Ishikawa (cell line): ENCODE measurements at regions not wholly inside any gene's neighbourhood (a gene's known extent, or its start where the extent isn't known, plus 50 kb on each side); places are given as distances from the start of the nearest gene placed in this dataset.
A peak's percentile ranks its signal among the peaks of the same experiment; 100 is the strongest.

ENCODE experiments used
- CEBPB ChIP-seq: IDR thresholded peaks from 2 replicates; pipeline ENCODE4 v1.6.1; 2012
- CREB1 ChIP-seq: IDR thresholded peaks from 2 replicates; pipeline ENCODE4 v1.6.1; 2012; ENCODE audit warnings: low read depth
- EGR1 ChIP-seq: IDR thresholded peaks from 2 replicates; pipeline ENCODE4 v1.6.1; 2012
- EP300 ChIP-seq: IDR thresholded peaks from 2 replicates; pipeline ENCODE4 v1.6.1; 2012; ENCODE audit warnings: borderline replicate concordance
- FOXM1 ChIP-seq: IDR thresholded peaks from 2 replicates; pipeline ENCODE4 v1.6.1; 2012; ENCODE audit warnings: low read depth, borderline replicate concordance
- NFIC ChIP-seq: IDR thresholded peaks from 2 replicates; pipeline ENCODE4 v1.6.1; 2012
- RAD21 ChIP-seq: IDR thresholded peaks from 2 replicates; pipeline ENCODE4 v1.6.1; 2012; ENCODE audit warnings: low read depth
- TAF1 ChIP-seq: IDR thresholded peaks from 2 replicates; pipeline ENCODE4 v1.6.1; 2012; ENCODE audit warnings: low read depth, mild to moderate bottlenecking
- TCF12 ChIP-seq: IDR thresholded peaks from 2 replicates; pipeline ENCODE4 v1.6.1; 2012; ENCODE audit warnings: low read depth
- TEAD4 ChIP-seq: IDR thresholded peaks from 2 replicates; pipeline ENCODE4 v1.6.1; 2012
- YY1 ChIP-seq: IDR thresholded peaks from 2 replicates; pipeline ENCODE4 v1.6.1; 2012; ENCODE audit warnings: low read depth
- ZBTB7A ChIP-seq: IDR thresholded peaks from 2 replicates; pipeline ENCODE4 v1.6.1; 2012; ENCODE audit warnings: low read depth
- TF ChIP-seq, protein P1 (sequence below): IDR thresholded peaks from 2 replicates; pipeline ENCODE4 v1.6.1; 2012
- TF ChIP-seq, protein P2 (sequence below): IDR thresholded peaks from 2 replicates; pipeline ENCODE4 v1.6.1; 2012; ENCODE audit warnings: low read depth, mild to moderate bottlenecking
- TF ChIP-seq, protein P3 (sequence below): IDR thresholded peaks from 2 replicates; pipeline ENCODE4 v1.6.1; 2012

DNA sequence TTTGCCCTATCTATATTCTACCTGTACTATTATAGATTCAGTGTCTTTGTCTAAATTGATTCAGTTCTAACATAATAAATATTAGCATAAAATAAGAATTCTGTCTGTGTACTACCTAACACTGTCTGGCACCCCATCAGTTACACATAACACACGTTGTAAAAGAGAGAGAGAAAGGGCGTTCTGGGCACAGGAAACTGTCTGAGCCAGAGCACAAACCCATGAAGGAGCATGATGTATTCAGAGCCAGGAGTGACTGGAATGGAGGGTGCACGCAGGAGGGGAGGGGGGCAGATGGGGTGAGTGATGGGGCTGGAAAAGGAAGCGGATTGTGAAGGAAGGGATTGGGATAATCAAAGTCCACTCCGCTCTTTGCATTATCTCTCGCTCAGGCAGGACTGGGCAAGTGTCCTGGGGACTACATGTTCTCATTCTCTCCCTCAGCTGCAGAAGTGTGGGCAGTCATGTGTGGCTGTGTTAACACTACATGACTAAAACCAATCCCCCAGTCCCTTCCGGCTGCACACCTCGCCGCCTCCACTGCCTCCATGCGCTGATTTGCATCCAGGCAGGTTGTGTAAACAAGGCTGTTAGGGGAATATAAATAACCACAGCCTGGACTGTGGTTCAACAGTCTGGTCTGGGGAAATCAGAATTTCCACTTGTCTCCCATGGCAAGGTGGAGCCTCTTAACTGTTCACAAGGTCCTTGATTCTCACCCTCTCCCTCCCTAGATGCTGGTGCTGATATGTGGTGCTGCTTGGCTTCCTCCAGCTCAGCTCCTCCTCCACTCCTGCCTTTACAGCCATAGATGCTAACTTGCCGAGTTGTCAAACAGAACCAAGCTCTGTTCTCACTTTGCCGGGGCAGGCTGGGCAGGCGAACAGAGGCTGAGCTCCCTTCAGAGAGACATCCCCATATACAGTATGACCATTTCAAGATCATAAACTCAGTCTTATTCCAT is 367.5 kb upstream of the BRINP1 start:
- TF ChIP-seq TEAD4 (no peak), RAD21 (no peak), YY1 (no peak), EP300 (no peak), ZBTB7A (no peak), TAF1 (no peak)

DNA sequence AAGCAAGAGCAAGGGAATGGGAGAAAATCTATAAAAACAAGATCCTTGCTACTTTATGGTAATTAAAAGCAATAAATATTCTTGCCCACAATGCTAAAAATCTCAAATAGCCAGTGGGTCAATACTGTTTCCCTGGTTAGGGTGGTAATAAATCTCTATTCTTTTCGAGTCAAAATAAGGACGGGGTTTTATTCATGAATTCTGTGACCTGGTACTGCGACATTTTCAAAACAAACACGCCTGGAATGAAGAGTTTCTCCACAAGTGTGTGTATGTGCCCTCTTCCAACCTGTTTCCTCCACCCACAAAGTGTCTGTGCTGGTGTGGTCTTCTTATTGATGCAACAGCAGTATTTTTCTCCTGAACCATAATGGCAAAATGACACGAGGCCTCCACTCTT is 358.8 kb upstream of the BRINP1 start:
- TF ChIP-seq RAD21, result no peak

DNA sequence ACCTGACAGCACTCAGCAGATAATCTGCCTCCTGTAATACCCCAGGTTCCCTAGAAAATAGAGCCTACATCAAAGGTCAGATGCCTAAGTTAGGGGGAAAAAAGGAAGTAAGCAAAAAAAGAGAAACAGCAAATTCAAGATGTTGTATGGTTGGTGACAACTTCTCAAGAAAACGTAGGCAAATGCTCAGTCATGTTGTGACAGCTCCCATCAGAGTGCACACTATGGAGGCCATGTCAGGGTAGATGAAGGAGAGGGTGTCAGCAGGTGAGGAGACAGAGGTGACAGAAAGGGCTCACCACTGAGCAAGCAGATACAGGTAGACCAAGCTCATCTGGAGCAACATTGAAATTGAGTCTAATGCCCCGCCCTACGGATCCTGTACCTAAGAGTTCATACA is 356.8 kb upstream of the BRINP1 start:
- TF ChIP-seq, protein P1, sequence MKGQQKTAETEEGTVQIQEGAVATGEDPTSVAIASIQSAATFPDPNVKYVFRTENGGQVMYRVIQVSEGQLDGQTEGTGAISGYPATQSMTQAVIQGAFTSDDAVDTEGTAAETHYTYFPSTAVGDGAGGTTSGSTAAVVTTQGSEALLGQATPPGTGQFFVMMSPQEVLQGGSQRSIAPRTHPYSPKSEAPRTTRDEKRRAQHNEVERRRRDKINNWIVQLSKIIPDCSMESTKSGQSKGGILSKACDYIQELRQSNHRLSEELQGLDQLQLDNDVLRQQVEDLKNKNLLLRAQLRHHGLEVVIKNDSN, result no peak
- TF ChIP-seq NFIC (no peak), TCF12 (no peak)

DNA sequence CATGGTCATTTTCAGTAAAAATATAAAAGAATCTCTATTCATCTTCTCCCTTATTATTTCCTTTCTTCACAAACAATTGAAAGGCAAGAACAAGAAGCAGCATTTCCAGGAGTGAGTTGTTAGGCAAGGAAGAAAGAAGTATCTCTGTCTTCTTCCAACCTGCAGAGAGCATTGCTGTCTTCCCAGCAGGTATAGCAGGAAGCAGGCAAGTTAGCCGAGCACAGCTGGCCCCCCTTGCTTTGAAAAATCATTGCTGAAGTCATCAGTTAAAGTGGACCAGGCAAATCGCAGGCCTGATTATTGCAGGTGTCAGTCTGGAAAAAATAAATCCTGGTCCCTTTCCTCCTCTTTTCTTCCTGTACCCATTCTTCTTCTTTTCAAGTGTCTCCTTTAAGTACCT is 353.1 kb upstream of the BRINP1 start:
- no peak for TF ChIP-seq TAF1
- TF ChIP-seq YY1, result no peak
- no peak for TF ChIP-seq FOXM1
- no peak for TF ChIP-seq TCF12
- TF ChIP-seq, protein P2, sequence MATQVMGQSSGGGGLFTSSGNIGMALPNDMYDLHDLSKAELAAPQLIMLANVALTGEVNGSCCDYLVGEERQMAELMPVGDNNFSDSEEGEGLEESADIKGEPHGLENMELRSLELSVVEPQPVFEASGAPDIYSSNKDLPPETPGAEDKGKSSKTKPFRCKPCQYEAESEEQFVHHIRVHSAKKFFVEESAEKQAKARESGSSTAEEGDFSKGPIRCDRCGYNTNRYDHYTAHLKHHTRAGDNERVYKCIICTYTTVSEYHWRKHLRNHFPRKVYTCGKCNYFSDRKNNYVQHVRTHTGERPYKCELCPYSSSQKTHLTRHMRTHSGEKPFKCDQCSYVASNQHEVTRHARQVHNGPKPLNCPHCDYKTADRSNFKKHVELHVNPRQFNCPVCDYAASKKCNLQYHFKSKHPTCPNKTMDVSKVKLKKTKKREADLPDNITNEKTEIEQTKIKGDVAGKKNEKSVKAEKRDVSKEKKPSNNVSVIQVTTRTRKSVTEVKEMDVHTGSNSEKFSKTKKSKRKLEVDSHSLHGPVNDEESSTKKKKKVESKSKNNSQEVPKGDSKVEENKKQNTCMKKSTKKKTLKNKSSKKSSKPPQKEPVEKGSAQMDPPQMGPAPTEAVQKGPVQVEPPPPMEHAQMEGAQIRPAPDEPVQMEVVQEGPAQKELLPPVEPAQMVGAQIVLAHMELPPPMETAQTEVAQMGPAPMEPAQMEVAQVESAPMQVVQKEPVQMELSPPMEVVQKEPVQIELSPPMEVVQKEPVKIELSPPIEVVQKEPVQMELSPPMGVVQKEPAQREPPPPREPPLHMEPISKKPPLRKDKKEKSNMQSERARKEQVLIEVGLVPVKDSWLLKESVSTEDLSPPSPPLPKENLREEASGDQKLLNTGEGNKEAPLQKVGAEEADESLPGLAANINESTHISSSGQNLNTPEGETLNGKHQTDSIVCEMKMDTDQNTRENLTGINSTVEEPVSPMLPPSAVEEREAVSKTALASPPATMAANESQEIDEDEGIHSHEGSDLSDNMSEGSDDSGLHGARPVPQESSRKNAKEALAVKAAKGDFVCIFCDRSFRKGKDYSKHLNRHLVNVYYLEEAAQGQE, result no peak
- TF ChIP-seq EGR1, result no peak
- no peak for TF ChIP-seq CREB1
- no peak for TF ChIP-seq RAD21
- no peak for TF ChIP-seq EP300
- TF ChIP-seq NFIC, result no peak
- TF ChIP-seq TEAD4, result no peak
- TF ChIP-seq, protein P1, result no peak
- TF ChIP-seq ZBTB7A, result no peak
- TF ChIP-seq CEBPB, result no peak
- TF ChIP-seq, protein P3, sequence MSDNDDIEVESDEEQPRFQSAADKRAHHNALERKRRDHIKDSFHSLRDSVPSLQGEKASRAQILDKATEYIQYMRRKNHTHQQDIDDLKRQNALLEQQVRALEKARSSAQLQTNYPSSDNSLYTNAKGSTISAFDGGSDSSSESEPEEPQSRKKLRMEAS, result no peak

DNA sequence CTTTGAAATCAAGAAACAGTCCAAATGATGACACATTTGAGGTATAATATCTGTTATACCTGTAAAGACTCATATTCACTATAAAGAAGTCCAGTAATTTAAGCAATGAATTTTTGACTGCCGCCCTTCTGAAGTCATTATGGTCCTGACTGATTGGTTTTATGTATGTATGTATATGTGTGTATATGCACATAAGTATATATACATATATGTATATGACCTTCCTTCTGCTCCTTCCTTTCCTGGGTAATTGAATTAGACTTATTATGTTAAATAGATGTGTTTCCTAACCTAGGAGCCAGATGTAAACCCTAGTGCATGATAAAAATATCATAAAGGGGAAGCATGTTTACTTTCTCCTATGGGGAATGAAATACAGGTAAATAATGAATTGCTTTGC is 343.1 kb upstream of the BRINP1 start:
- no peak for TF ChIP-seq NFIC
- TF ChIP-seq ZBTB7A, result no peak

DNA sequence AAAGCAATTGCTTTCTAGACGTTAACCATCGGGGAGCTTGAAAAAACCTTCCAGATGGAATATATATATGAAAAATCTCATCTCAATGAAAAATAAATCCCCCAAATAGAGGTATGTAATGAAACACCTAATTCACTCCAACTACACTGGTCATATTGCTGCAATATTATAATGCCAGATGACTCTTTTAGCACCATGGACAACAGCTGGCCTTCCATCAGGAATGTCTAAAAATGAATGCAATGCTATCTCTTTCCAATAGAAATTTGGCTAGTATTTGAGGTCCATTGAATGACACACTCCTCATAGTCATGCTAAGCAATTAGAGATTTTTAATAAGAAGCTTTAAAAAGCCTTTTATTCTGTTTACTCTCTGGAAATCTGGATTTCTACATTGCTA is 340.2 kb upstream of the BRINP1 start:
- TF ChIP-seq, protein P2, result peak; percentile 73
- TF ChIP-seq FOXM1 (no peak), TAF1 (no peak), EGR1 (no peak), RAD21 (no peak), CEBPB (no peak)
- TF ChIP-seq, protein P1, result no peak
